GM12874 (cell line): ENCODE measurements at regions not wholly inside any gene's neighbourhood (a gene's known extent, or its start where the extent isn't known, plus 50 kb on each side); places are given as distances from the start of the nearest gene placed in this dataset.
A peak's percentile ranks its signal among the peaks of the same experiment; 100 is the strongest.

Source experiments
- TF ChIP-seq, protein P1 (sequence below): IDR thresholded peaks from 2 replicates; pipeline ENCODE4 v1.5.1; 2011; ENCODE audit warnings: low read depth, mild to moderate bottlenecking, control low read depth, low read length, moderate library complexity; ENCODE audit not compliant: insufficient read depth

- TF ChIP-seq, protein P1, sequence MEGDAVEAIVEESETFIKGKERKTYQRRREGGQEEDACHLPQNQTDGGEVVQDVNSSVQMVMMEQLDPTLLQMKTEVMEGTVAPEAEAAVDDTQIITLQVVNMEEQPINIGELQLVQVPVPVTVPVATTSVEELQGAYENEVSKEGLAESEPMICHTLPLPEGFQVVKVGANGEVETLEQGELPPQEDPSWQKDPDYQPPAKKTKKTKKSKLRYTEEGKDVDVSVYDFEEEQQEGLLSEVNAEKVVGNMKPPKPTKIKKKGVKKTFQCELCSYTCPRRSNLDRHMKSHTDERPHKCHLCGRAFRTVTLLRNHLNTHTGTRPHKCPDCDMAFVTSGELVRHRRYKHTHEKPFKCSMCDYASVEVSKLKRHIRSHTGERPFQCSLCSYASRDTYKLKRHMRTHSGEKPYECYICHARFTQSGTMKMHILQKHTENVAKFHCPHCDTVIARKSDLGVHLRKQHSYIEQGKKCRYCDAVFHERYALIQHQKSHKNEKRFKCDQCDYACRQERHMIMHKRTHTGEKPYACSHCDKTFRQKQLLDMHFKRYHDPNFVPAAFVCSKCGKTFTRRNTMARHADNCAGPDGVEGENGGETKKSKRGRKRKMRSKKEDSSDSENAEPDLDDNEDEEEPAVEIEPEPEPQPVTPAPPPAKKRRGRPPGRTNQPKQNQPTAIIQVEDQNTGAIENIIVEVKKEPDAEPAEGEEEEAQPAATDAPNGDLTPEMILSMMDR: no peak
These were observed 94.2 kb upstream of the MTAP start for GRCh38 chr9:21708260-21708711.

DNA sequence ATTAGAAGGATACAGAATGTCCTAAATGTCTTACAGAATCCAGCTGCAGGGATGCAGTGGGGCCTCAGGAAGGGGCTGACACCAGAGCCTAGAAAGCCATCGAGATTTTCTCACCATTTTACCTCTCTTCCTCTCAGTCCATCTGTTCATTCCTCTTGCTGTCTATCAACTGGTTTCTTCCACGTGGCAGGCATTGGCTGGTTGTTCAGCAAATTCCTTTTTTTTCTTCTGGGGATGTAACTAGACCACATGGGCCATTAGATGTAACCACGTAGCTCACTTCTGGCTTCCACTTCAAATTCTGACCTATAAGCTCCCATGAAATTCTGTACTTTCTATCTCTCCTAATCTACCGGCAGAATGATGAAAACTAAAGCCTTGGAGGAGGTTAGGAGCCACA is 93.6 kb upstream of the MTAP start:
- TF ChIP-seq, protein P1: no peak

- TF ChIP-seq, protein P1: peak; percentile 84
These were observed 92.9 kb upstream of the MTAP start for GRCh38 chr9:21709464-21710058.

GRCh38 chr9:21710548-21711191 is 91.8 kb upstream of the MTAP start:
- TF ChIP-seq, protein P1: no peak

GRCh38 chr9:21711504-21711903 is 90.9 kb upstream of the MTAP start:
- TF ChIP-seq, protein P1: no peak

DNA sequence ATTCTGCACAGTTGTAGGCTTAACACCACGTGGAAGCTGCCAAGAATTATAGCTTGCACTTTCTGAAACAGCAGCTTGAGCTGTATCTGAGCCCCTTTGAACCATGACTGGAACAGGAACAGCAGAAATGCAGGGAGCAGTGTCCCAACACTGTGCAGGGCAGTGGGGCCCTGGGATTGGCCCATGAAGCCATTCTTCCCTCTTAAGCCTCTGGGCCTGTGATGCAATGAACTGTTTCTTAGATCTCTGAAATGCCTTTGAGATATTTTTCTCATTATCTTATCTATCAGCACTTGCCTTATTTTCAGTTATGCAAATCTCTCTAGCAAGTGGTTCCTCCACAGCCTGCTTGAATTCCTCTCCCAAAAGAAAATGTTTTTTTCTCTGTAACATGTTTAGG is 87.0 kb upstream of the MTAP start:
- TF ChIP-seq, protein P1: no peak

DNA sequence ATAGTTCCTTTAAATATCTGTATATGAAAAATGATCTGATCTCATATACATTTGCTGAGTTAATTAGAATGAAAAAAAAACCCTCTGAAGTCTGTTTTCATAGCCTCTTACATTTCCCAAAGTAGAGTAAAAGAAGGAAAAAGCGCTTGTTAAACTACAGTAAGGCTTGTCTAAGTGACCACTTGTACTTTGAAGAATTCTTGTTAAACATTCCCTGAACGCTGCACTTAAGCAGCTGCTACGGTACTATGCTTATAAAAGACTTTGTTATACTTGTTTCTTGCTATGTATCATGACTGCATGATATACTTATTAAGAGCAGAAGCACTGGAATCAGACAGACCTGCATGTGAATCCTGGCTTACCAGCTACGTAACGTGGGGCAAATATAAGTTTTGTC is 81.7 kb upstream of the MTAP start:
- TF ChIP-seq, protein P1: no peak
